Activated naive CD4-positive, alpha-beta T cell treated with anti-CD3 and anti-CD28 coated beads, Interleukin-2, amount 10 ng/mL, durations not matched to agents 7 days and 5 days (primary cell): ENCODE measurements at regions not wholly inside any gene's neighbourhood (a gene's known extent, or its start where the extent isn't known, plus 50 kb on each side); places are given as distances from the start of the nearest gene placed in this dataset.

ENCODE experiments used
- CTCF ChIA-PET: fragments of 350-600 bp; sonication (Branson Sonifier 250); formaldehyde crosslinking; loops from one replicate; lab custom pipeline; 2021; ENCODE audit warnings: antibody characterized with exemption; lab: Charles Lee
- DNase-seq: peaks from one replicate; pipeline ENCODE4 v3.0.0-alpha.2; 2020
- H3K27ac Mint-ChIP-seq: one replicate; pipeline ENCODE4 v1.8.0; 2021; ENCODE audit warnings: mild to moderate bottlenecking, moderate library complexity, mixed read lengths
- H3K27me3 Mint-ChIP-seq: one replicate; pipeline ENCODE4 v1.8.0; 2021; ENCODE audit warnings: mild to moderate bottlenecking, mixed read lengths
- H3K36me3 Mint-ChIP-seq: one replicate; pipeline ENCODE4 v1.8.0; 2021; ENCODE audit warnings: mixed read lengths
- H3K4me1 Mint-ChIP-seq: one replicate; pipeline ENCODE4 v1.8.0; 2021; ENCODE audit warnings: mixed read lengths
- H3K4me3 Mint-ChIP-seq: one replicate; pipeline ENCODE4 v1.8.0; 2021; ENCODE audit warnings: mild to moderate bottlenecking, moderate library complexity, mixed read lengths
- H3K9me3 Mint-ChIP-seq: one replicate; pipeline ENCODE4 v1.8.0; 2021; ENCODE audit warnings: mixed read lengths

- Mint-ChIP-seq H3K4me1 (no peaks in the 10 kb centered on the region), H3K36me3 (no peaks in the 10 kb centered on the region), H3K27ac (no peak overlapping the region), H3K4me3 (no peak overlapping the region), H3K27me3 (no peaks in the 10 kb centered on the region), H3K9me3 (no peaks in the 10 kb centered on the region)
- no peak for DNase-seq
- CTCF ChIA-PET, result no interaction called here
These were observed 304.4 kb upstream of the NRP1 start for GRCh38 chr10:33638891-33639290.

GRCh38 chr10:33638374-33638773, 303.9 kb upstream of the NRP1 start:
- Mint-ChIP-seq H3K27ac (no peak overlapping the region), H3K27me3 (no peaks in the 10 kb centered on the region), H3K36me3 (no peaks in the 10 kb centered on the region), H3K9me3 (no peaks in the 10 kb centered on the region), H3K4me3 (no peak overlapping the region), H3K4me1 (no peaks in the 10 kb centered on the region)
- no peak for DNase-seq
- CTCF ChIA-PET, result no interaction called here

GRCh38 chr10:33635967-33636515, 301.6 kb upstream of the NRP1 start:
- DNase-seq, result no peak
- no peak overlapping the region for H3K4me3 Mint-ChIP-seq
- CTCF ChIA-PET, result no interaction called here
- H3K27ac Mint-ChIP-seq, result no peak overlapping the region
- H3K4me1 Mint-ChIP-seq, result no peaks in the 10 kb centered on the region
- H3K36me3 Mint-ChIP-seq, result no peaks in the 10 kb centered on the region
- no peaks in the 10 kb centered on the region for H3K27me3 Mint-ChIP-seq
- H3K9me3 Mint-ChIP-seq, result no peaks in the 10 kb centered on the region

DNA sequence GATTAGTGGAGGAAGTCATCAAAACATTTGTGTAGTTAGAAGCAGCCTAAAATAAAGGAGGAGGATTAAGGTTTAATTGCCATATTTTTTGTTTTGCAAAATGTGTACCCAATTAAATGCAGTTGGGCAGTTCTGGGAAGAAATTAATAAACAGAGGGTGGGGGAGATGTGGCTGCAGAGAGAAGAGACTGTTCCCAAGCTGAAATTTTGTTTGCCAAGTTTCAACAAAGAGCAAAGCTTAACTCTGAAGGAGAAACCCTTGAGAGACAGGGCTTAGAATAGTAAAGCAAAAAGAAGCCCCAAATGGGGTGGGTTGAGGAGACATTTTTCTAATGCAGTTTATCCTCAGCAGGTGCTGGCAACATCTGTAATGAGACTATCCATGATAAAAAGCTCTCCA, 298.0 kb upstream of the NRP1 start:
- Mint-ChIP-seq H3K4me3 (no peak overlapping the region), H3K27ac (no peak overlapping the region), H3K4me1 (no peaks in the 10 kb centered on the region), H3K9me3 (no peaks in the 10 kb centered on the region), H3K27me3 (no peaks in the 10 kb centered on the region), H3K36me3 (no peaks in the 10 kb centered on the region)
- no peak for DNase-seq
- CTCF ChIA-PET, result no interaction called here

DNA sequence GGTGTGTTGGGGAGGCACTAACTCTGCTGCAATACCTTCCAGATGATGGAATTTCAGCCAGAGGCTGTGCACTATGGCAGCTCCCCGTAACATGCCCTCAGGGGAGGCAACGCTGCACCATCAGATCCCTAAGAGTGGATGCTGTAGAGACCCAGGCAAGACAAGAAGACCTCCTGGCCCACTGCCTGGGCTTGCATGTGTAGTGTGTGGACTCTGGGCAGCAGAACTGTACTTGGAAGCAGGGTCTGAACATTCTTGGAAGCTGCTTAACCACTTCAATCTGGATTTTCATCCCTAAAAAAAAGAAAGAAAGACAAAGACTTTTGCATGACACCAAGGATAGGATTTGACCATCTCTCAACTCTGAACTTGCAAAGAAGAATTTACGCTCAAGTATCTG, 297.5 kb upstream of the NRP1 start:
- Mint-ChIP-seq H3K27ac (no peak overlapping the region), H3K36me3 (no peaks in the 10 kb centered on the region), H3K9me3 (no peaks in the 10 kb centered on the region), H3K4me3 (no peak overlapping the region), H3K27me3 (no peaks in the 10 kb centered on the region), H3K4me1 (no peaks in the 10 kb centered on the region)
- no peak for DNase-seq
- CTCF ChIA-PET, result no interaction called here

GRCh38 chr10:33630761-33631160, 296.3 kb upstream of the NRP1 start:
- H3K4me3 Mint-ChIP-seq, result no peak overlapping the region
- CTCF ChIA-PET, result no interaction called here
- H3K9me3 Mint-ChIP-seq, result no peaks in the 10 kb centered on the region
- no peaks in the 10 kb centered on the region for H3K36me3 Mint-ChIP-seq
- H3K27me3 Mint-ChIP-seq, result no peaks in the 10 kb centered on the region
- no peak overlapping the region for H3K27ac Mint-ChIP-seq
- DNase-seq, result no peak
- H3K4me1 Mint-ChIP-seq, result no peaks in the 10 kb centered on the region

DNA sequence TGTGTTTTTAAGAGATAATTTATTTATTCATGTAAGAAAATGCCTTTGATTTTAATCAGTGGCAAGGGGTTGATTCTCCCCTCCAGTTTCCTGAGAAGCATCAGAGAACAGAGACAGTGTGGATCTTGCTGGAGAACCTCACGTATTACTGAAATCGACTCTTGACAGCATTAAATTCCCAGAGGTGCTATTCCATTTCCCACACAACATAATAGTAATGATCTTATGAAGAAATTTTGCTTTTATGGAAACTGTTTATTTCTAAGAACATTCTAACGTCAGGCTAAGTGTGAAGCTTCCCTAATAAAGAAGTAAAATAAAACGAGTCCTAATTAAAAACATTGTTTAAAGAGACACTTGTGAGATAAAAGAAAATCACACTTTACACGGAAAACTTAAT, 293.1 kb upstream of the NRP1 start:
- Mint-ChIP-seq H3K27me3 (no peaks in the 10 kb centered on the region), H3K36me3 (no peaks in the 10 kb centered on the region), H3K9me3 (no peaks in the 10 kb centered on the region), H3K4me1 (no peaks in the 10 kb centered on the region), H3K27ac (no peak overlapping the region), H3K4me3 (no peak overlapping the region)
- no peak for DNase-seq
- CTCF ChIA-PET, result no interaction called here

DNA sequence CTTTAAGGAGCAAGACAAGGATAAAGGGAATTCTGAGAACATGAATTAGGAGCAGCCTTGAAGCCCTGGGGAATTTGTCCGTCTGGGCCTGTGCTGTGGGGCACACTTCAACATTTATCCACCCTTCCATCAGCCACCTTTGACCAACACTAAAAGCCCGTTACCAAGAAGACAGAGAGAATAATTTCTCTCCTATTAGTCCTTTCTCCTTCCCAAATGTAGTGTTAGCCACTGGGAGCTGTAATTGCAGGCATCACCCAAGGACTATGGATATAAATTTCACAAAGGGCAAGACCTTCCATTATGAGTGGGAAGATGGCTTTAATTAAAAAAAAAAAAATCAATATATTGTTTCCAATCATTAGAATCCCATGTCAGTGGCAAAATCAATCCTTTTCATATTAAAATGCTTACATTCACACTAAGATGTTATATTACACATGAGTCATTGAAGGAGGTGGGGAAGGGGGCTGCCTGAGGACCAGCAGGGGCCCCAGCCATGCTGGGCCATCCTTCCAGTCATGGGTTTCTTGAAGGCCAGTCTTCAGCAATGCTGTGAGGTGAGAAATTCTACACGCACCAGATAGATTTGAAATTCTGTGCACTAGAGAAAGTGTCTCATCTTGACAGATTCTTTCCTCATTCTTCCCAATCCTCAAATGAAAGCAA, 292.5 kb upstream of the NRP1 start:
- H3K27me3 Mint-ChIP-seq, result no peaks in the 10 kb centered on the region
- no peaks in the 10 kb centered on the region for H3K9me3 Mint-ChIP-seq
- no peaks in the 10 kb centered on the region for H3K36me3 Mint-ChIP-seq
- H3K4me3 Mint-ChIP-seq, result no peak overlapping the region
- DNase-seq, result no peak
- CTCF ChIA-PET, result no interaction called here
- H3K4me1 Mint-ChIP-seq, result no peaks in the 10 kb centered on the region
- no peak overlapping the region for H3K27ac Mint-ChIP-seq

GRCh38 chr10:33623669-33624068, 289.2 kb upstream of the NRP1 start:
- CTCF ChIA-PET, result no interaction called here
- Mint-ChIP-seq H3K9me3 (no peaks in the 10 kb centered on the region), H3K27ac (no peak overlapping the region), H3K36me3 (no peaks in the 10 kb centered on the region), H3K4me1 (no peaks in the 10 kb centered on the region), H3K27me3 (no peaks in the 10 kb centered on the region), H3K4me3 (no peak overlapping the region)
- DNase-seq, result no peak

- no peaks in the 10 kb centered on the region for H3K27me3 Mint-ChIP-seq
- H3K4me1 Mint-ChIP-seq, result no peaks in the 10 kb centered on the region
- no peak overlapping the region for H3K4me3 Mint-ChIP-seq
- H3K36me3 Mint-ChIP-seq, result no peaks in the 10 kb centered on the region
- CTCF ChIA-PET, result no interaction called here
- H3K27ac Mint-ChIP-seq, result no peak overlapping the region
- DNase-seq, result no peak
- H3K9me3 Mint-ChIP-seq, result no peaks in the 10 kb centered on the region
These were observed 286.6 kb upstream of the NRP1 start for GRCh38 chr10:33621101-33621500.

DNA sequence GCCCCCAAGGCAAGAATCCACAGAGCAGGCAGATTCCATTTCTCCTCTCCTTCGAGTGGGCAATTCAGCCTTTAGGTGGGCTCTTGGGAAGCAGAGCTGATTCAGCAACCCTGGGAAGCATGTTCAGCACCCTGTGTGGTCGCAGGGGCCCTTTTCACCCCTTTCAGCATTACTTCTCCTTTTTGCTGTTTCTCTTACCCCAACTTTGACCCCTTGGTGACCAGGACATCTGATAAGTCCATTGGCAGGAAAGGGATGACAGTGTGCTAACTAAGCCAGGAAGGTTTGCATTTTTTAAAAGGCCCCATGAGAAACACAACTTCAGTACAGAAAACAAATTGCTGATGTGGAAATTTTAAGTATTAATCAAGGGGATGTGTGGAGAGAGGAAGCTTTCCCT, 283.7 kb upstream of the NRP1 start:
- H3K4me3 Mint-ChIP-seq, result no peak overlapping the region
- H3K36me3 Mint-ChIP-seq, result no peaks in the 10 kb centered on the region
- H3K27me3 Mint-ChIP-seq, result no peaks in the 10 kb centered on the region
- H3K27ac Mint-ChIP-seq, result no peak overlapping the region
- H3K9me3 Mint-ChIP-seq, result peaks cover 3% of the 10 kb centered on the region
- CTCF ChIA-PET, result no interaction called here
- no peak for DNase-seq
- no peaks in the 10 kb centered on the region for H3K4me1 Mint-ChIP-seq

DNA sequence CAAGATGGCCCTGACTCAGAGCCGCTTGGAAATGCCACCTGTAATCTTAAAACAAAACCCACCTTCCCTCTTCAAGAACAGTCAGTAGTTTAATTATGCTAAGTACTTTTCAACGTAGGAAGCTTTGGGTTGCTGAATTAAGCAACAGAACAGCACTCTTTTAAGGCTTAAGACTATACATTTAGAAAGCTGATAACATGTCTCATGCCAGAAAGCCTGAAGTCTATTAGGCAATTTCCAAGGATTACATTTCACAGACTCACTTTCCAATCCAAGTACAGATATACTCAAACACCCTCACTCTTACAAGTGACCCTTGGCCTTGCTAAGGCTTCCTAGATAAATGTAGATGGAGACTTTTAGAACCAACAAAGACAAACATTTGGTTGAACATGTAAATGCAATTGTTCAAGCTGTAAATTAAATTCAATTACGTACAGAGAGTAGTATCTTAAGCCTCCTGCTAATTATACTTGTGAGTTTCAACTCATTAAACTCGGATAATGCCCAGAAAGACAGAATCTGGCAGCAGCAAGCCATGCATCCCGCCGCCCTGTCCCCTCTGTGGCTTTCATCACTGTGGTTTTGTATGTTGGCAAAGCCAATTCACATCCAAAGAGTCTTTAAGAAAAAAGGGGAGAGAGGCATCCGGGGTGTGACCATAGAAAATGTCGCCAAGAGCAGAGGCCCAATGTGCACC, 283.1 kb upstream of the NRP1 start:
- Mint-ChIP-seq H3K4me3 (no peak overlapping the region), H3K36me3 (no peaks in the 10 kb centered on the region), H3K9me3 (peaks cover 3% of the 10 kb centered on the region), H3K27ac (no peak overlapping the region), H3K27me3 (no peaks in the 10 kb centered on the region), H3K4me1 (no peaks in the 10 kb centered on the region)
- no peak for DNase-seq
- CTCF ChIA-PET, result no interaction called here

- CTCF ChIA-PET, result no interaction called here
These were observed 282.5 kb upstream of the NRP1 start for GRCh38 chr10:33616956-33617355.

GRCh38 chr10:33612551-33612950, 278.1 kb upstream of the NRP1 start:
- no peaks in the 10 kb centered on the region for H3K27me3 Mint-ChIP-seq
- H3K9me3 Mint-ChIP-seq, result peaks cover 3% of the 10 kb centered on the region
- no peak overlapping the region for H3K27ac Mint-ChIP-seq
- no peaks in the 10 kb centered on the region for H3K4me1 Mint-ChIP-seq
- CTCF ChIA-PET, result interaction anchor here (0.6 kb wide), 1 partner anchor 428 kb away, joined by 3 read pairs; no protein-coding TSS in a partner anchor
- DNase-seq, result no peak
- no peaks in the 10 kb centered on the region for H3K36me3 Mint-ChIP-seq
- no peak overlapping the region for H3K4me3 Mint-ChIP-seq

More at GRCh38 chr10:33616956-33617355, 282.5 kb upstream of the NRP1 start:
- Mint-ChIP-seq H3K36me3 (no peaks in the 10 kb centered on the region), H3K4me1 (no peaks in the 10 kb centered on the region), H3K27ac (no peak overlapping the region), H3K4me3 (no peak overlapping the region), H3K9me3 (peaks cover 3% of the 10 kb centered on the region), H3K27me3 (no peaks in the 10 kb centered on the region)
- DNase-seq, result no peak

DNA sequence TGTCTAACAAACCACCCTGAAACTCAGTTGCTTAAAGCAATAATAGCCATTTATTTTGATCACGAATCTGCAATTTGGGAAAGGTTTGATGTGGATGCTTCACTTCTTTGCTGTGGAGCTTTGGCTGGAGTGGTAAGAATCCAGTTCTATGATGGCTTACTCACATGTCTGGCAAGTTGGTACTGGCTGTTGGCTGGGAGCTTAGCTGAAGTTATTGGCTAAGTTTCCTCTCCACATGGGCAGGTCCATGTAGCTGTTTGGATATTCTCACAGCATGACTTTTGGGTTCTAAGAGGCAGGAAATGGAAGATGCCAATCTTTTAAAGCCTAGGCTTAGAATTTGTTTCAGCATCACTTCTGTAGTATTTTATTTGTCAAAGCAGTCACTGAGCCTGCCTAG, 277.6 kb upstream of the NRP1 start:
- peaks cover 3% of the 10 kb centered on the region for H3K9me3 Mint-ChIP-seq
- no peak overlapping the region for H3K4me3 Mint-ChIP-seq
- CTCF ChIA-PET, result no interaction called here
- no peak for DNase-seq
- no peaks in the 10 kb centered on the region for H3K36me3 Mint-ChIP-seq
- H3K27ac Mint-ChIP-seq, result no peak overlapping the region
- H3K4me1 Mint-ChIP-seq, result no peaks in the 10 kb centered on the region
- H3K27me3 Mint-ChIP-seq, result no peaks in the 10 kb centered on the region
